ENCODE measurements at regions not wholly inside any gene's neighbourhood (a gene's known extent, or its start where the extent isn't known, plus 50 kb on each side); places are given as distances from the start of the nearest gene placed in this dataset.
"Not testable (repeated sequence)": the region's sequence is repeated elsewhere in the genome, so short reads cannot be mapped to it uniquely, and the experiment has no call there.

DNA sequence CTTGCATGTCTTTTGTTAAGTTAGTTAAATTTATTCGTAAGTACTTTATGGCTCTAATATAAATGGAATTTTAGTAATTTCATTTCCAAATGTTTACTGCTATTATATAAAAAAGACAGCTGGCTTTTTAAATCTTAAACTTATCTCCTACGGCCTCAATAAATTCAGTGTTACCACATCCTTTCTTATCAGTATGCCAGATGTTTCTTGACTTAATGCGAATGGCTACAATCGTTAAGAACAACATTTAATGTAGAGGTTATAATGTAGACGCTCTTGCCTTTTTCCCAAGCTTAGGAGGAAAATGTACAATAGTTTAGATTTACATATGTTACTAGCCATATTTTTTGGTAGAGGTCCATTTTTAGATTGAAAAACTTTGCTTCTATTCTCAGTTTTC, 659.4 kb downstream of the TENT5A start:
- peak in 2 of 11 donors; percentile 22 to 39 for DNase-seq (ENCODE audit: extremely low read depth in 1 of 11, low read depth in 9 of 11, low spot score in 4 of 11)

DNA sequence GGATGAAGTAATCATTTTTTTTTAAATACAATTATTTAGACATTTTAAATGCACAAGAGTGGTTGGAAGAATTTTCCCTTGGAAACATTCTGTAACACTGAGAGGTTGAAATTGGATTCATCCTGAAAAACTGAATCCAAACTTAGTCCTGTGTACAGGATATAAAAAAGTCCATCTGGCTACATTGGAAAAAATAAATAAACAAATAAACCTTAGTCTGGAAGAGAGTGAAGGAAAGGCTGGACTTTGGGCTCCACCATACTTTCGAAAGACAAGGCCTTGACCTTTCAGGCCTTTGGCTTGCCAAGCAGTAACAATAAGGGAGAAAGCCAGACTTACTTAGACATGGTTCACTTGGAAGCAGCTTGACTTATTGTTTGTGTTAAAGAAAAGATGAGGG, 664.3 kb downstream of the TENT5A start:
- no peak for DNase-seq (ENCODE audit: extremely low read depth in 1 of 11, low read depth in 9 of 11, low spot score in 4 of 11)

DNA sequence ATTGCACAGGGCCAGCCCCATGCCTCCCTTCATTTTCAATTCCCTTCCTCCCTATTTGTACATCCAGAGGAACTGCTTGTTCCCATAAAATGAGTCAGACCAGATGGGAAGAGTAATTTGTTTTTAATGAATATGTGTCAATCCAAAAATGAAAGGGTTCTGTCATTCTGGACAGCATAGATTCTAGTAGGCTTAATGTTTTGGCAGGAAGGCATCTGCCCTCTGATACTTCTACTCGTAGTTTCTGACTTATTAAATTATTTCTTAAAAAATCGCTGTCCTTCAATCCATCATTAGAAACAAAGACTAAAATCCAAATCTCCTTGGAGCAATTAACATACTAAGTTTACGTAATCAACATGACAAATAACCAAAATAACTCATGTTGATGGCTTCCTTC, 665.5 kb downstream of the TENT5A start:
- no peak for DNase-seq (ENCODE audit: extremely low read depth in 1 of 11, low read depth in 9 of 11, low spot score in 4 of 11)

DNA sequence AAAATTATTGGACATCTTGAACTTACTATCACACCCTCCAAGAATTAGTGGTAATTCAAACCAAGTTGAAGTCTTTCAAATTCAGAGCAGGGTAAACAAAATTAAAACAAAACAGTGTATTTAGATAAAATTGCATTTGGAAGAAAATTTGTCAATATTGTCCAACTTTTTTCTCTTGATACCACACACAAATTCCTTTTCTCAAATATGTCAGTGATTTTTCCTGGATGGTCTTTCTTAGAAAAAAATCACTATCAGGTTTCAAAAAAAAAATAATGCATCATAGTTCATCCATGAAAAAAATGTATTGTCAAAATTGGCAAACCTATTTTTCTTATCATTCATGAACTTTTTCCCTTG, 667.1 kb downstream of the TENT5A start:
- no peak for DNase-seq (ENCODE audit: extremely low read depth in 1 of 11, low read depth in 9 of 11, low spot score in 4 of 11)

DNA sequence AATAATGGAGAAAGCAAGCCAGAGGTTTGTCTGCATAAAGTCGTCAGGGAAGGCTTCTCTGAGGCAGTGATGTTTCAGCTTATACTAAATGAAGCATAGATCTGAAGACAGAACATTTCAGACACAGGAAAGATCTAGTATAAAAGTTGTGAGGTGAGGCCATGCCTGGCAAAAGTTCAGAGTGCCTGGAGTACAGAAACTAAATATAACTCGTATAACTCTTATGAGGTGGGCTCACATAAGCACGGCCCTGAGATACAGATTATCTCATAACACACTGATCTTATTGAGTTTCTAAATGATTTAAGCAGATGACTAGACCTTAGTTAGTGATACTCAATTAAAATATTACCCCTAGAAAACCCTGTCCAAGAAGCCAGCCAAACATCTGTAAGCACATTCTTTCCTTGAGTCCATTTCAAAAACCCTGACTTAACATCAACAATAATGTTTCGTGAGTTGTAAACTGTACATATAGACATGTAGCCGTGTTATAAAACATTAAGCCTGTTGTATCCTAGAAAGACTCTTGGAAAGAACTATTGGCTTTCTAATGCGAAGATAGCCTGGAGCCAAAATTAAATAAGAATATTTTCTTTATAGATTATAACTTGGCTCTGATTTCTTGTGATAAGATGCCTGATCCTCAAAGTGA, 667.6 kb downstream of the TENT5A start:
- DNase-seq (ENCODE audit: extremely low read depth in 1 of 11, low read depth in 9 of 11, low spot score in 4 of 11), result no peak

DNA sequence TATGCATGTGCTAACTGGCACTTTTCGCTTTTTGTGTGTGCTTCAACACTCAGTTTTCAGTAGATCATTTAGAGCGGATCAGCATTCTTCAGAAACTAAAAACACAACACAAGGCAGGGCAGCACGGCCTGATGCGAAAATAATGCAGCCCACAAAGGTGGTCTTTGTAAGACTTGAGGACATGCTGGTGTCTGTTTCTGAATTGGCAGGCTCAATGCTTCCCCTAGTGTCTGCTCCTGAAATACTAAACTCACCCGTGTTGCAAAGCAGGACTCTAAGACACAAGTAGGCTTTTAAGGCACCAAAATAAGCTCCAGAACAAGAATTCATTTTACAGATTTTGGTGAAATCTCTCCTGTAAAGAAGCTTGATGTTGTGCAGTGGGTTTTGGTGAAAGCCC, 676.5 kb downstream of the TENT5A start:
- DNase-seq (ENCODE audit: extremely low read depth in 1 of 11, low read depth in 9 of 11, low spot score in 4 of 11), result no peak

DNA sequence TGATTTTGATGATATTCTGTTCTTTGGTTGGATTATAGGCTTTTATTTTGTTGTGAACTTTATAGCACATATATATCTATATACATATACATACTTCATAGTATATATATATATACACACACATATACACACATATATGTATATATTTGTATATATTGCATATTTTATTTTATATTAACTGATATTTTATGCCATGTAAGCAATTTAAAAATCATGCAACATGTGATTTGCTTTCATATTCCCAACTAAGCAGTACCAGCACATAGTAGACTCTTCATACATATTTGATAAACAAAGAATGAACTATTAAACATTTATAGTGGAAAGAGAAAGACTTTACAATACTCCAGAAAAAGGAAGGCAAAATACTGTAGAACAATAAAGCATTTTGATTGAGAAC, 679.2 kb downstream of the TENT5A start:
- DNase-seq (ENCODE audit: extremely low read depth in 1 of 11, low read depth in 9 of 11, low spot score in 4 of 11), result no peak

DNA sequence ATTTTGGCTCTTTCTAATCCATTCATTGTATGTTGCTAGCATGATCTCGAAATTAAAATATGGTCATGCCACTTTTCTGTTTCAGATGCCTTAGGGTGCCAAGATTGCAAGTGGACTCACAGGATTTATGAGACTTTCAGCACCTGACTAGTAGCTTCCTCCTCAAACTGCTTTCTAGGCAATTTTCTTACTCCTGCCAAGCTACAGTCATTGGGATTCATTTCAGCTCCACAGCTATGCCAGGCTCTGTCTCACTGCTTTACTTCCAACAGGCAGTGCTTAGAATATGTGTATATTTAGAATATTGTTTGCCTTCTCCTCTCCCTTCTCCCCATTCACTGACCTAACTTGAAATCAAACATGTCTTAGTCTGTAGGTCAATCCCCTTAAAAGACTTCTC, 681.4 kb downstream of the TENT5A start:
- DNase-seq (ENCODE audit: extremely low read depth in 1 of 11, low read depth in 9 of 11, low spot score in 4 of 11), result no peak

DNA sequence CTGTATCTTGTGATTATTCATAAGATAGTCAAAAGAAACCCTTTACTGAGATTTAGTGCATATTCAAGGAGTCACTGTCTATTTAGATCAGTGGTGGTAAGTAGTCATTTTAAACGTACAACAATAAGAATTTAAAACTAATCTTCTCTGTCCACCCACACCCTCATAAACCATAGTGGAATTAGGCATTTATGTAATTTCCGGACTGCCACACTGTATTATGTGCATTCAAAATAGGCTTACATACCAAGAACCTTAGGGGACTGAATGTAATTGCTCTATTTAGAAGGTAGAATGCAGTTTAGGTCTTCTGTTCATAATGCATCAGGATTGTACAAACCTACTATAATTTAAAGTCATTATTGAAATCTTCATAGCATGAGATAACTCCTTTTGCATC, 685.4 kb downstream of the TENT5A start:
- no peak for DNase-seq (ENCODE audit: extremely low read depth in 1 of 11, low read depth in 9 of 11, low spot score in 4 of 11)

DNA sequence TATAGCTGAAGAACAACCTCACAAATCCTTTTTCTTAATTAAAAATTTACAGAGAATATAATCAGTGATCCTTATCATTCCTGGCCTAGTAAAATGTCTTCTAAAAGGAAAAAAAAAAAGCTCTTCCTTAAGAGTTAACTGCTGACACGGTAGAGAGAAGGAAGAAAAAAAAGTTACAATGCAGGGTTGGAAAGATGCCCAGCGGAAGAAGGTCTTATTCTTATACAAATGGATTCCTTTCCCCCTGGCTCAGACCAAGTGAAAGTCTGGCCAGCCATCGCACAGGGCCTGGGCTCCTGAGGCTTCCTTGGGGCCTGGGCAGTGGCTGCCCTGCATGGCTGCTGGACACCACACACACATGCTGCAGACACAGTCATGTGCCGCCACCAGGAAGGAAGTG, 688.6 kb downstream of the TENT5A start:
- DNase-seq (ENCODE audit: extremely low read depth in 1 of 11, low read depth in 9 of 11, low spot score in 4 of 11), result no peak

DNA sequence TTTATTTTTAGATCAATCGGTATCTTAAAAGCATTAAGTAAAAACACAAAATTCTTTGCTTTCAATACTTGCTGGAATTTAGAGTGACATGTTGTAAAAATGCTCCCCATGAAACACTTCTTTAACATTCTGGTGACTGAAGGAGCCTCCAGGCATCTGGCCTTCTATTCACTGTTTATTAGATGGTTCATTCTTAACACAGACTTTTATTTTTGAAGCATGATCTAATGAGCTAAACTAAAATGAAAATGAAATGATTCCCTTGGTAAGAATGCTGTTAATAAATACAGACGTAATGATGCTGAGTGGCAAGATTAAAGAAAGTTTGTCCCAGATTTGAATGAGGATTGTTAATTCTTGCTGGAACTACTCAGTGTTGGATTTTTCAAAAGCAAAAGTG, 698.4 kb downstream of the TENT5A start:
- no peak for DNase-seq (ENCODE audit: extremely low read depth in 1 of 11, low read depth in 9 of 11, low spot score in 4 of 11)

DNA sequence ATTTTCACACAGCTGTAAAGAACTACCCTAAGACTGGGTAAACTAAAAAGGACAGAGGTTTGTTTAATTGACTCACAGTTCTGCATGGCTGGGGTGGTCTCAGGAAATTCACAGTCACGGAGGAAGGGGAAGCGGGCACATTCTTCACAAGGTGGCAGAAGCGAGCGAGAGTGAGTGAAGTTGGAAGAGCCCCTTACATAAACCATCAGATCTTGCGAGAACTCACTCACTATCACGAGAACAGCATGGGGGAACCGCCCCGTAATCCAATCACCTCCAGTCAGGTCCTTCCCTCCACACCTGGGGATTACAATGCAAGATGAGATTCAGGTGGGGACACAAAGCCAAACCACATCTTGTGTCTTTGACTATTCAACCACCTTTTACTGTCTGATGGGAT, 700.5 kb downstream of the TENT5A start:
- no peak for DNase-seq (ENCODE audit: extremely low read depth in 1 of 11, low read depth in 9 of 11, low spot score in 4 of 11)

DNA sequence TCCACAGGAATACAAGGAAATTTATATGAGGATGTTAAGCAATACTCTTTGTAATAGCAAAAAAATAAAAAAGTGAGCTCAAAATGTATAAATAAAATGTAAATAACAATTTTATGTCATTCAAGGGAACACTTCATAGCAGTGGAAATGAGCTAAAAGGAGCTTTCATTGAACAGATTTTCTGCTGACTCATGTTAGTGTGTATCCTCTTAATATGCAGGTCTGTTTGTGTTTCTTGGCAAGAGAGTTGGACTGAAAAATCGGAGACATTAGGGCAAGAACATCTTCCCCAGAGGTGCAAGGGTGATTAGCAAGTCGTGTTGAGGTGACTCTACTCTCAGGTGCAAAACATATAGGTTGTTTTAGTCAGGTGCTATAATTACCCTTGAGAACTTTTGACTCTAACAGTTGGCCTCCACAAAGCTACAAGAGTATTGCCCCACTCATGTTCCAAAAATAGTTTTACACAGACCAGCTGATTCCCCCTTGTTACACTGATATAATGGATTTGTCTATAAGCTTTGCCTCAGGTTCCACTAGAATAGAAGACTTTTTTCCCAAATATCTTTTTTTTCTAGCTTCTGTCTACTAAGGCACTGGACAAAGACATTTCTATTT, 702.9 kb downstream of the TENT5A start:
- no peak for DNase-seq (ENCODE audit: extremely low read depth in 1 of 11, low read depth in 9 of 11, low spot score in 4 of 11)

DNA sequence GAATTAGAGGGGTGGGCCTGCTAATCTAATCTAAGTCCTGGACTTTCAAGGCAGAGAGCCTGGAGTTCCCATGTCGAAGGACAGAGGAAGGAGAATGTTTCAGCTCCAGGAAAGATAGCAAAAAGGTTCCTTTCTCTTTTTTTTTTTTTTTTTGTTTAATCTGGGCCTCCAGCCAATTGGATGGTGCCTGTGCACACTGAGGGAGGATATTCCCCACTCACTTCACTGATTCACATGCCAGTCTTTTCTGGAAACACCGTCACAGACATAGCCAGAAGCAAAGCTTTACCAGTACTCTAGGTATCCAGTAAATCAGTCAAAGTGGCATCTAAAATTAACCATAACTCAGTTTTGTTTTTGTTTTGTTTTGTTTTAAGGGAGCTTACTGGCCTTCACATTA, 721.1 kb downstream of the TENT5A start:
- DNase-seq (ENCODE audit: extremely low read depth in 1 of 11, low read depth in 9 of 11, low spot score in 4 of 11), result no peak

DNA sequence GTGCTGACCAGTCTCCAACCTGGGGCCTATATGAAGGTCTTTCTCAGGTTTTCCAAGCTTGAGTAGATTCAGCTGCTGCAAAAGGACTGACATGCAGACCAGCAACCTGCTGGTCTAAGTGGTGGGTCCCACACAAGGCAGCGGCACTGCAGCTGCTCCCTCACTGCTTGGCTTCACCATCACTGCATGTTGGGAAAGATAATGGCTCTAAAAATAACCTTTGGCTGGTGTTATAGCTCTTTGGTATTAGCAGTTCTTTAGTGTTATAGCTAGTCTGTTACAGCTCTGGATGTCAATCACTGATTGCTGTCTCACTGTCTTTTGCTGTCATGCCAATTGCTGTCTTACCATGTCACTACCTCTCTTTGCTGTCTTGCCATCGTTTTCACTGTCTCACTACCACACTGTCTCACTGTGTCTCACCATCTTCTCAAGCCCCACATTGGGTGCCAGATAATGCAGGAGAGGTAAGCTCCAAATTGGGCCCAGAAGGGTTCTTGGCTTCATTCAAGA, 726.4 kb downstream of the TENT5A start:
- no peak for DNase-seq (ENCODE audit: extremely low read depth in 1 of 11, low read depth in 9 of 11, low spot score in 4 of 11)

DNA sequence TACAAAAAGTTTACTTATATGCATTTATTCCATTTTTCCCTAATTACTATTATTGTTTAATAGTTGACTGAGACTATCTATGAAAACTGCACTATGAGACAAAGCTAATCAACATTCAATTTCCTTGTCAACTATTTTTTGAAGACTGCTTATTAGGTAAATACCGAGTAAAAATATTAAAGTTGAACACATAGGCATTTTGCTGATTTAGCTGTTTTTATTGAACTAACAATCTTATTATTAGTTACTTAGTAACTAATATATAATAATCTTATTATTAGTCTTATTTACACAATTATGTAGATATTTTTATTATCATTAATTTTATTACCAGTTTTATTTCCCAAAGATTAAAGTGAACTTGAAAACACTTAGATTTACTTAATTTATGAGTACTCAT, 728.8 kb downstream of the TENT5A start:
- no peak for DNase-seq (ENCODE audit: extremely low read depth in 1 of 11, low read depth in 9 of 11, low spot score in 4 of 11)

DNA sequence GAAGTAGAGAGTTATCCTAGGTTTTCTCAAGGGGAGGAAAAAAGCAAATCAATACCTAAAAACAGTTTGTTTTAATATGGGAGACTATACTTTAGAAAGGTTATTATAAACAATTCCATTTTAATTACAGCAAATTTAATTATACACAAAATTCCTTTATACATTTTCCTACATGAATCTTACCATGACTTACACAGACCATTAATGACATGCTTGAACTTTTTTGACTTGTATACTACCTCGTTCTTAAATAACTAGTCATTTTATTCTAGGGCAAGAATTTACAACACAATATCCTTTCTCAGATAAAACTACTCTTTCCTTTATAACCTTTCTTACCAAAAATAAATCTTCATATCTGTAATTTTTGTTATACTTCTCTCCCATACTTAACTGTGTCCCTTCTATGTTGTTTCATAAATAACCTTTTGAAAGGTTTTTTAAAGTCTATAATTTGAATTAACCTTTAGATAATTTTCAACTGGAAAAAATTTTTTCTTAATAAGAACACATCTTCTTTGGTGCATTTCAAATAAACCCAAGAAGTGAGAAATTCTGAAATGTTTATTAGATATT, 729.4 kb downstream of the TENT5A start:
- no peak for DNase-seq (ENCODE audit: extremely low read depth in 1 of 11, low read depth in 9 of 11, low spot score in 4 of 11)

DNA sequence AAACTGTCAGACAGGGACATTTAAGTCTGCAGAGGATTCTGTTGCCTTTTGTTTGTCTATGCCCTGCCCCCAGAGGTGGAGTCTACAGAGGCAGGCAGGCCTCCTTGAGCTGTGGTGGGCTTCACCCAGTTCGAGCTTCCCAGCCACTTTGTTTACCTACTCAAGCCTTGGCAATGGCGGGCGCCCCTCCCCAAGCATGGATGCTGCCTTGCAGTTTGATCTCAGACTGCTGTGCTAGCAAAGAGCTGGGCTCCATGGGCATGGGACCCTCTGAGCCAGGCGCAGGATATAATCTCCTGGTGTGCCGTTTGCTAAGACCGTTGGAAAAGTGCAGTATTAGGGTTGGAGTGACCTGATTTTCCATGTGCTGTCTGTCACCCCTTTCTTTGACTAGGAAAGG, 734.9 kb downstream of the TENT5A start:
- not testable (repeated sequence) for DNase-seq (ENCODE audit: extremely low read depth in 1 of 11, low read depth in 9 of 11, low spot score in 4 of 11)

DNA sequence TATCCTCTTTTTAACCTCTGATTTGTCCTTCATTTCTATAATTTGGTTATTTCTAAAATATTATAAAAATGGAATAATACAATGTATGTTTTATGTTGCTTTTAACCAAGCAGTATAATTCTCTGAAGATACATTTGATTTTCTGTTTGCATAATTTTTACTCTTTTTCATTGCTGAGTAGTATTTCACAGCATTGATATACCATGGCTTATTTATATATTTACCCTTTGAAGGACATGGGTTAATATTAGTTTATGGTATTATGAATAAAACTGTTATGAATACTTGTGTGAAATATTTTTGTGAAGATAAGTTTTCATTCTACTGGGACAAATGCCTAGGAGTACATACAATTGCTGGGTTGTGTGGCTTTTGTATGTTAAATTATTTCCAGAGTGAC, 748.6 kb downstream of the TENT5A start:
- DNase-seq (ENCODE audit: extremely low read depth in 1 of 11, low read depth in 9 of 11, low spot score in 4 of 11), result no peak

DNA sequence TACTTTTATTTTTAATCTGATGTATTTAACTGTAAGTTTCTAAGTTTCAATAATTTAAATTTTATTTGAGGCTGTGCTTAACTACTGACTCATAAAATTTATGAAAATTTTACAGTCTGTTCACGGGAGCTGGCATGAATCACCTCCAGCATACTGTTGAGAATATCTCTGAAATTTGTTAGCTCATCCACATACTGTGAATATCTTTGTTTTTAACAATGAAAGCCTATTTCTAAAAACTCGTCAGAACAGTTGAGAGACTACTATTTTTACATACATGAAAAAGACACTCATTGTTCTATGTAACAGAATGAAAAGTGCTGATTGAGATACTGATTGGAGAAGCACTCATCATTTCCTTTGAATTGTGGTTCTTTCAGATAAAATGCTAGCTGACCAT, 749.3 kb downstream of the TENT5A start:
- no peak for DNase-seq (ENCODE audit: extremely low read depth in 1 of 11, low read depth in 9 of 11, low spot score in 4 of 11)

DNA sequence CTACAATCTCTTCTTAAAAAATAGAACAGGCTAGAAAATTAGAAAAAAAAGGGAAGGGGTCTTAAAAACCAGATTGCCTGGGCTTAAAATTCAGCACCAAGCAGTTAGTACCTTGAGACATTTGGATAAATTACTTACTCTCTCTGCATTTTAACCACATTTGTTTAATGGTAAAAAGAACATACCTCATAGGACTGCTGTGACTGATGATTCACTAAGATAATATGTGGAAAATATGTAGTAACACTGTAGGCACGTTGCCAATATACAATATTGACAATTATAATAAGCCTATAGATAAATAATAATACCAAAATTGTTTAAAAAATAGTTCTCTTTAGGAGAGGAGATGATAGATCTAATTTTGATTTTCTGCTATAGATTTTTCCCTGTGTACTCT, 750.4 kb downstream of the TENT5A start:
- DNase-seq (ENCODE audit: extremely low read depth in 1 of 11, low read depth in 9 of 11, low spot score in 4 of 11), result no peak
